ENCODE measurements at regions not wholly inside any gene's neighbourhood (a gene's known extent, or its start where the extent isn't known, plus 50 kb on each side); places are given as distances from the start of the nearest gene placed in this dataset.

GRCh38 chr18:75492852-75493251 is 65.3 kb upstream of the SMIM21 start:
- Mint-ChIP-seq H3K27me3 (ENCODE audit: insufficient read depth, low read depth) (no peaks in the 10 kb centered on the region), H3K36me3 (no peaks in the 10 kb centered on the region), H3K4me1 (peaks cover 5% of the 10 kb centered on the region), H3K9me3 (no peaks in the 10 kb centered on the region), H3K27ac (no peak overlapping the region), H3K4me3 (no peak overlapping the region)
- Histone ChIP-seq H3K27ac (no peak overlapping the region), H3K9ac (no peak overlapping the region), H4K20me1 (ENCODE audit: low read depth) (no peaks in the 10 kb centered on the region), H3K79me2 (ENCODE audit: low read depth) (no peaks in the 10 kb centered on the region), H3F3A (ENCODE audit: low read depth) (no peaks in the 10 kb centered on the region), H3K4me1 (no peaks in the 10 kb centered on the region), H3K9me3 (ENCODE audit: low read depth) (no peaks in the 10 kb centered on the region), H3K4me3 (no peak overlapping the region), H3K27me3 (no peaks in the 10 kb centered on the region), H3K36me3 (no peaks in the 10 kb centered on the region), H3K4me2 (no peak overlapping the region), H2AFZ (replicated peaks) (no peak overlapping the region)
- TF ChIP-seq CTCF (IDR thresholded peaks at IDR 0.05) (no peak), EZH2phosphoT487 (IDR thresholded peaks at IDR 0.05) (no peak), EZH2 (IDR thresholded peaks at IDR 0.05) (no peak)
- no peak for DNase-seq (ENCODE audit: low spot score)

DNA sequence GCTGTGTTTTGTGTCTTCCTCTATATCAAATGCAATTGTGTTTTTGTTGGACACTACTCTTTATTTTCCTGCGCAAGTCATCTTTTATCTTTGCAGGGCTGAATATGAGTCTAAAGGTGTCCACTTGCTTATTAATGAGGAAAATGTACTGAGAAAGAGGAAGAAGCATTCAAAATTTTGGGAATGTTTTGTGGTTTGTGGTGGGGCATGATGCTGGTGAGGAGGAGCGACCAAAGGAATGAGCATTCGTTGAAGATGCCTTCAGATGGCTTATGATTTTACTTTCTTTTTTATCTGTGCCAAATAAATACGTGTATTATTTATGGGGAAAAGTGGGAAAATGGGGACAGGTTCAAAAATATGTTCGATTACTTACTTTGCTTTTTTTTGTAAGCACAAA is 63.9 kb upstream of the SMIM21 start:
- no peak overlapping the region for H3K4me3 ChIP-seq
- TF ChIP-seq EZH2phosphoT487 (IDR thresholded peaks at IDR 0.05) (no peak), EZH2 (IDR thresholded peaks at IDR 0.05) (no peak), CTCF (IDR thresholded peaks at IDR 0.05) (no peak)
- no peaks in the 10 kb centered on the region for H3K36me3 ChIP-seq
- no peaks in the 10 kb centered on the region for H3K27me3 ChIP-seq
- H3K27ac ChIP-seq, result no peak overlapping the region
- no peaks in the 10 kb centered on the region for H4K20me1 ChIP-seq (ENCODE audit: low read depth)
- H2AFZ ChIP-seq (replicated peaks), result no peak overlapping the region
- no peak overlapping the region for H3K27ac Mint-ChIP-seq
- H3K4me2 ChIP-seq, result no peak overlapping the region
- no peaks in the 10 kb centered on the region for H3K9me3 Mint-ChIP-seq
- H3K4me1 Mint-ChIP-seq, result peaks cover 5% of the 10 kb centered on the region
- no peaks in the 10 kb centered on the region for H3K27me3 Mint-ChIP-seq (ENCODE audit: insufficient read depth, low read depth)
- no peaks in the 10 kb centered on the region for H3K4me1 ChIP-seq
- H3K36me3 Mint-ChIP-seq, result no peaks in the 10 kb centered on the region
- no peaks in the 10 kb centered on the region for H3F3A ChIP-seq (ENCODE audit: low read depth)
- no peak for DNase-seq (ENCODE audit: low spot score)
- H3K9ac ChIP-seq, result no peak overlapping the region
- no peaks in the 10 kb centered on the region for H3K79me2 ChIP-seq (ENCODE audit: low read depth)
- no peak overlapping the region for H3K4me3 Mint-ChIP-seq
- no peaks in the 10 kb centered on the region for H3K9me3 ChIP-seq (ENCODE audit: low read depth)

DNA sequence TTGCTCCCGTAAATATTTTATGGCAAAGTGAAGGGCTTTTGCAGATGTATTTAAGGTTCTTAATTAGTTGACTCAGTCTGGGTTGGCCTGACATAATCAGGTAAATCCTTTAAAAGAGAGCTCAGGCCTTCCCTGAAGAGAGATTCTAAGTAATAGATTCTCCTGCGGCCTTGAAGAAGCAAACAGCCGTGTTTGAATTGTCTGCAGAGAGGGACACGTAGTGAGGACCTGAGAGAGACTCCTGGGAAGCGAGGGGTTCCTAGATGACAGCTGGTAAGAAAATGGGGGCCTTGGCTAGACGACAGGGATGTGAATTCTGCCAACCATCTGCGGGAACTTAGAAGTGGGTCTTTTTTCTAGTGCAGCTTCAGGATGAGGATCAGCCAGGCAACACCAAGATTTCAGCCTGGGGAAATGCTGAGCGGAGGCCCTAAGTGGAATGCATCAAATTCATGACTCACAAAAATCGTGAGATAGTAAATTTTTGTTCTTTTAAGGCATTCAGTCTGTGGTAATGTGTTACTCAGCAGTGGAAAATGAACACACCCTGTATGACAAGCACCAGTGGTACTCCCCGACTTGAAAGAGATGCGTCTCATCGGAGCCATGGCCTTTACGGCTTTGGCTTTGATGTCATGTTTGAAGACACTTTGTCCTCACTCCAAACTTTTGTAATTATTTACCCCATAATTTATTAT is 62.1 kb upstream of the SMIM21 start:
- DNase-seq (ENCODE audit: low spot score), result no peak
- H3K4me3 ChIP-seq, result no peak overlapping the region
- no peaks in the 10 kb centered on the region for H3K9me3 ChIP-seq (ENCODE audit: low read depth)
- H3K9ac ChIP-seq, result no peak overlapping the region
- Mint-ChIP-seq H3K9me3 (peaks cover 2% of the 10 kb centered on the region), H3K4me3 (no peak overlapping the region), H3K36me3 (no peaks in the 10 kb centered on the region), H3K4me1 (no peaks in the 10 kb centered on the region), H3K27ac (no peak overlapping the region), H3K27me3 (ENCODE audit: insufficient read depth, low read depth) (no peaks in the 10 kb centered on the region)
- no peaks in the 10 kb centered on the region for H3K79me2 ChIP-seq (ENCODE audit: low read depth)
- H3K36me3 ChIP-seq, result no peaks in the 10 kb centered on the region
- no peaks in the 10 kb centered on the region for H3K27me3 ChIP-seq
- TF ChIP-seq EZH2phosphoT487 (IDR thresholded peaks at IDR 0.05), result no peak
- no peak for TF ChIP-seq EZH2 (IDR thresholded peaks at IDR 0.05)
- no peak for TF ChIP-seq CTCF (IDR thresholded peaks at IDR 0.05)
- no peaks in the 10 kb centered on the region for H4K20me1 ChIP-seq (ENCODE audit: low read depth)
- H3F3A ChIP-seq (ENCODE audit: low read depth), result no peaks in the 10 kb centered on the region
- H3K4me2 ChIP-seq, result no peak overlapping the region
- H2AFZ ChIP-seq (replicated peaks), result no peak overlapping the region
- no peak overlapping the region for H3K27ac ChIP-seq
- no peaks in the 10 kb centered on the region for H3K4me1 ChIP-seq
